Daoy (cell line): ENCODE measurements at regions not wholly inside any gene's neighbourhood (a gene's known extent, or its start where the extent isn't known, plus 50 kb on each side); places are given as distances from the start of the nearest gene placed in this dataset.
"Not testable (repeated sequence)": the region's sequence is repeated elsewhere in the genome, so short reads cannot be mapped to it uniquely, and the experiment has no call there.

Experiments
- DNase-seq: peaks from one replicate; pipeline ENCODE4 v3.0.0-alpha.2; 2015; ENCODE audit warnings: low read depth

DNA sequence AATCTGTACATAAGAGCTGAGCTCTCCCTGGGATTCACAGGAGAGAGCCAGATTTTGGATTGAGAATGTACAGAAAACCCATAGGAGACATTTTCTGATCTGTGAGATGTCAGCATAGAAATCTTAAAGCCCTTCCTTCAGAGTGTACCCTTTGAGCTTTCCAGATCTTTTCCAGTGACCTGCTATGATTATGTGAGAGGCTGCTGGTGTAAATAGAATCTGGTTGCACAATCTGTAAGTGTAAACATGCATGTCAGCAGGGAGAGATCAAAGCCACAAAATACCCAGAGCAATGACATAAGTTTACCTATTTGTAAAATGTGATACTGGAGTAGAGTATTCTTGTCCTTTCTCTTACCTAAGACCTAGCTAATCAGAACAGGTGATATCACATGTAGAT lies 471.9 kb downstream of the FOXD4L5 start:
- DNase-seq, result not testable (repeated sequence)

DNA sequence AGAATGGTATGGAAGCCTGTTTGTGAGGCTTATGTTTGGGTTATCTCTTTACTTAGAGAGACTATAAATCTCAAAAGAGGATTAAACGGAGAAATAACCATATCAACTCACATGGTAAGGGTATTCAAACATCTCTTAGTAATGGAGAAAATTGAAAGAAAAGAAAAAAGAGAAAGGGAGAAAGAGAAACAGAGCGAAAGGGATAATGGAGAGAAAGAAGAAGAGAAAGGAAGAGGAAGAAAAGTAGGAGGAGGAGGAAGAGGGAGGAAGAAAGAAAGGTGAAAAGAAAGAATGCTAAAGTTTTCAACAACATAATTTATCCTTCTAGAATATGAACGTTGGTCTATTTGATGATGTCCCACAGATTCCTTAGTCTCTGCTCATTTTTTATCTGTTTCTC lies 506.3 kb downstream of the FOXD4L5 start:
- DNase-seq, result not testable (repeated sequence)

DNA sequence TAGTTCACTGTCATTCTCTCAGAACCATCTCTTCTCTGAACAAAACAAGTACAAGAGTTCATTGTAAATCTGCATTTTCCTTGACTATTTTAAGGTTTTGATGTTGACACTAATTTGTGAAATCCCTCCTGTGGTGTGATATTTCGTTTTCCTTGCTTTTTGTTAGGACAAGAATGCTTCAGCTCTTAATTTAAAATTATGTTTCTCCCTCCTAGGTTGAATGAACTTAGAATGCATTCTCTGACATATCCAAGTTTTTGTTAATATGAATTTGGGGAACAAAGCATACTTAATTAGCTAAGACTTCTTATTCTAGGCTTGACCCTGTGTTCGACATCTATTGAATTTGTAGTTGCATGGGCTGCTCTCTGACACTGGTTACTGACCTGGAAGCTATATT lies 508.7 kb downstream of the FOXD4L5 start:
- DNase-seq, result not testable (repeated sequence)

DNA sequence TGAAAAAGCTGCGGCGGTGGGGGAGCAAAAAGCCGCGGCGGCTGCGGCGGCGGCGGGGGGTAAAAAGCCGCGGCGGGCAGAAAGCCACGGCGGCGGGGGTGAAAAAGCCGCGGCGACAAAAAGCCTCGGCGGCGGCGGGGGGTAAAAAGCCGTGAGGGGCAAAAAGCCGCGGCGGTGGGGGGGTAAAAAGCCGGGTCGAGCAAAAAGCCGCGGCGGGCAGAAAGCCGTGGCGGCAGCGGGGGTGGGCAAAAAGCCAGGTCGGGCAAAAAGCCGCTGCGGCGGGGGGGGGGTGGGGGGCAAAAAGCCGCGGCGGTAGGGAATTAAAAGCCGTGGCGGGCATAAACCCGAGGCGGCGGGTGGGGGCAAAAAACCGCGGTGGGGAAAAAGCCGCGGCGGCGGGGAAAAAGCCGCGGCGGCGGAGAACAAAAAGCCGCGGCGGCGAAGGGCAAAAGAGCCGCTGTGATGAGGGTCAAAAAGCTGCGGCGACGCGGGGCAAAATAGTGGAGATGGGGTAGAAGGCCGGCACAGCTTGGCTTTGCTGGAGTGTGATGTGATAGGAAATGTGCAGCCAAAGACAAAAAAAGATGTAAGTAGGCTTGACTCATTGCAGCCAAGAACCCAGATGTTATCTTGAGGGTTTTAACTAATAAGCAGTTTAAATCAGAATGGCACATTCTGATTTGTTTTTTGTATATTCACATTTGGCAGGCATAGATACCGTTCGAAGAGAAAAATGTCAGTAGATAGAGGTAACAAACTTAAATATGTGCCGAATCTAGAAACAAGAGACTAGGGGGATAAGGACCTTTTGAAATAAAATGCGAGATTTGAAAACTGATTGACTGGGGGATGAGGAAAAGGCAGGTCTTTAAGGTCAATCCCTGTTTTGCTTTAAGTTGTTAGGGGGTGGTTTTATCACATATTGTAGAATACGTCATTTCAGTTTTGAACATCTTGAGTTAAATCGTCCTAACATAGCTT lies 509.9 kb downstream of the FOXD4L5 start:
- peak; percentile 40 for DNase-seq

DNA sequence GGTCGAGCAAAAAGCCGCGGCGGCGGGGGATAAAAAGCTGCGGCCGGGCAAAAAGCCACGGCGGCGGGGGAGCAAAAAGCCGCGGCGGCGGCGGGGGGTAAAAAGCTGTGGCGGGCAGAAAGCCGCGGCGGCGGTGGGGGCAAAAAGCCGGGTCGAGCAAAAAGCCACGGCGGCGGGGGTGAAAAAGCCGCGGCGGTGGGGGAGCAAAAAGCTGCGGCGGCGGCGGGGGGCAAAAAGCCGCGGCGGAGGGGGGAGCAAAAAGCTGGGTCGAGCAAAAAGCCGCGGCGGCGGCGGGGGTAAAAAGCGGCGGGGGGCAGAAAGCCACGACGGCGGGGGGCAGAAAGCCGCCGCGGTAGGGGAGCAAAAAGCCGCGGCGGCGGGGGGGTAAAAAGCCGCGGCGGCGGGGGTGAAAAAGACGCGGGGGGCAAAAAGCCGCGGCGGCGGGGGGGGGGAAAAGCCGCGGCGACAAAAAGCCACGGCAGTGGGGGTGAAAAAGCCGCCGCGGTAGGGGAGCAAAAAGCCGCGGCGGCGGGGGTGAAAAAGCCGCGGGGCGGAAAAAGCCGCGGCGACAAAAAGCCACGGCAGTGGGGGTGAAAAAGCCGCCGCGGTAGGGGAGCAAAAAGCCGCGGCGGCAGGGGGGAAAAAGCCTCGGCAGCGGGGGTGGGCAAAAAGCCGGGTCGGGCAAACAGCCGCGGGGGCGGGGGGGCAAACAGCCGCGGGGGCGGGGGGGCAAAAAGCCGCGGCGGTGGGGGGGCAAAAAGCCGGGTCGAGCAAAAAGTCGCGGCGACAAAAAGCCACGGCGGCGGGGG lies 510.8 kb downstream of the FOXD4L5 start:
- peak; percentile 7 for DNase-seq

DNA sequence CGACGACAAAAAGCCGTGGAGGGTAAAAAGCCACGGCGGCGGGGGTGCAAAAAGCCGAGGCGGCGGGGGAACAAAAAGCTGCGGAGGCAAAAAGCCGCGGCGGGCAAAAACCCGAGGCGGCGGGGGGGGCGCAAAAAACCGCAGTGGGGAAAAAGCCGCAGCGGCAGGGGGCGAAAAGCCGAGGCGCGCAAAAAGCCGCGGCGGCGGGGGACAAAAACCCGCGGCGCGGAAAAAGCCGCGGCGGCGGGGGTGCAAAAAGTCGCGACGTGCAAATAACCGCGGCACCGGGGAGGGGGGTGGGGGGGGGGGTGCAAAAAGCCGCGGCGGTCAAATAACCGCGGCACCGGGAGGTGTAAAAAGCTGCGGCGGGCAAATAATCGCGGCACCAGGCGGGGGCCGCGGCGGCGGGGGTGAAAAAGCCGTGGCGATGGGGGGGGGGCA lies 511.5 kb downstream of the FOXD4L5 start:
- DNase-seq, result peak; percentile 2

DNA sequence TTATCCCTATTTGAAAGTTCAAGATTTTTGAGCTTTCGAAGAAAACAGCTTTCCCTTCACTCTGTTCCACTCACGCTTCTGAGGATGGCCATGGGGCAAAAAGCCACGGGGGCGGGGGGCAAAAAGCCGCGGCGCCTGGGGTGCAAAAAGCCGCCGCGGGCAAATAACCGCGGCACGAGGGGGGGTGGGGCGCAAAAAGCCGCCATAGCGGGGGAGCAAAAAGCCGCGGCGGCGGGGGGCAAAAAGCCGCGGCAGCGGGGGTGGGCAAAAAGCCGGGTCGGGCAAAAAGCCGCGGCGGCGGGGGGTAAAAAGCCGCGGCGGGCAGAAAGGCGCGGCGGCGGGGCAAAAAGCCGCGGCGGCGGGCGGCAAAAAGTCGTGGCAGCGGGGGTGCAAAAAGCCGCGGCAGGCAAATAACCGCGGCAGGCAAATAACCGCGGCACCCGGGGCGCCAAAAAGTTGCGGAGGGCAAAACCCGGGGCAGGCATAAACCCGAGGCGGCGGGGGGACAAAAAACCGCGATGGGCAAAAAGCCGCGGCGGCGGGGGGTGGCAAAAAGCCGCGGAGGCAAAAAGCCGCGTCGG lies 512.2 kb downstream of the FOXD4L5 start:
- DNase-seq, result peak; percentile 0

DNA sequence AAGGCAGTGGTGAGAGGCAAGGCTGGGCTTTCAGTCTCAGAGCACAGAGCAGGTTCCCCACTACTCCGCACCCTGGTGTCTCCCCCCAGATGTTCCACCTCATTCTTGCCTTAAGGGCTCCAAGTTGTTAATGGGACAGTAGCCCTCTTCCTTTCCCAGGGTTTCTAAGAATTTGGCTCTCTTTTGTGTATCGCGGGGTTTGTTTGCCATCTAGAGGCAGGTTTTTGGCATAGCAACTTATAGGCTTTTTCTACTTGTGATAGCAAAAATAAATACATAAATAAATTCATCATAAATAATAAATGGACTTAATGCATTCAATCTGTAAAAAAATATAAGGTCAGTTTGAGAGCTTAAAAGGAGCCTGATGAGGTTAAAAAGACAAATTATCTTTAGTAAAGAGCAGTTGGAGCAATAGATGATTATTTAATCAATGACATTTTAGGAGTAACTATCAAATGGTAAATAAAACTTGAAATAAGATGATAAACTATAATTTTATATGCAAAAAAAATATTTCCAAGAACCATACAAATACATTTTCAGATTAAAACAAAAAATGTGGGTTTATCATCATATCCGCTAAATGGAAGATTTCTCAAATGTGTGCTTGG lies 512.8 kb downstream of the FOXD4L5 start:
- DNase-seq, result not testable (repeated sequence)
